ENCODE measurements at regions not wholly inside any gene's neighbourhood (a gene's known extent, or its start where the extent isn't known, plus 50 kb on each side); places are given as distances from the start of the nearest gene placed in this dataset.

DNA sequence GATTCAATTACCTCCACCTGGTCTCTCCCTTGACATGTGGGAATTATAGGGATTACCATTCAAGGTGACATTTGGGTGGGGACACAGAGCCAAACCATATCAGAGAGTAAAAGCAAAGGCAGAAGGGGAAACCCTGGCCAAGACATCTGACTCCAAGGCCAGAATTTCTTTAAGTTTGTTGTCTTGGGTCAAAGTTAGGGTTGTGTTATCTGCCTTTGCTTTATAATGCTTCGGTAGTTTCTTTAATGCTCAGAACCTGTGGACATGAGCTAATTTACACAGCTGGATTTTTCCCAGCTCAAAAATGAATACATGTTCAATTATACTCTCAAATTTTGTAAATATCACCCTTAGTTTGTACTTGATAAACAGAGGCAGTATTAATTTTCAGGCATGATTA, 1074.4 kb downstream of the ADGRL2 start:
- TF ChIP-seq ZNF138 (CRISPR knock-in tag; conservative IDR thresholded peaks at IDR 0.05) (no peak), TP53 (CRISPR knock-in tag; IDR thresholded peaks at IDR 0.05) (no peak)
- TF ChIP-seq, protein P1, sequence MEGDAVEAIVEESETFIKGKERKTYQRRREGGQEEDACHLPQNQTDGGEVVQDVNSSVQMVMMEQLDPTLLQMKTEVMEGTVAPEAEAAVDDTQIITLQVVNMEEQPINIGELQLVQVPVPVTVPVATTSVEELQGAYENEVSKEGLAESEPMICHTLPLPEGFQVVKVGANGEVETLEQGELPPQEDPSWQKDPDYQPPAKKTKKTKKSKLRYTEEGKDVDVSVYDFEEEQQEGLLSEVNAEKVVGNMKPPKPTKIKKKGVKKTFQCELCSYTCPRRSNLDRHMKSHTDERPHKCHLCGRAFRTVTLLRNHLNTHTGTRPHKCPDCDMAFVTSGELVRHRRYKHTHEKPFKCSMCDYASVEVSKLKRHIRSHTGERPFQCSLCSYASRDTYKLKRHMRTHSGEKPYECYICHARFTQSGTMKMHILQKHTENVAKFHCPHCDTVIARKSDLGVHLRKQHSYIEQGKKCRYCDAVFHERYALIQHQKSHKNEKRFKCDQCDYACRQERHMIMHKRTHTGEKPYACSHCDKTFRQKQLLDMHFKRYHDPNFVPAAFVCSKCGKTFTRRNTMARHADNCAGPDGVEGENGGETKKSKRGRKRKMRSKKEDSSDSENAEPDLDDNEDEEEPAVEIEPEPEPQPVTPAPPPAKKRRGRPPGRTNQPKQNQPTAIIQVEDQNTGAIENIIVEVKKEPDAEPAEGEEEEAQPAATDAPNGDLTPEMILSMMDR (IDR thresholded peaks at IDR 0.05) = no peak
